ENCODE measurements at regions not wholly inside any gene's neighbourhood (a gene's known extent, or its start where the extent isn't known, plus 50 kb on each side); places are given as distances from the start of the nearest gene placed in this dataset.

DNA sequence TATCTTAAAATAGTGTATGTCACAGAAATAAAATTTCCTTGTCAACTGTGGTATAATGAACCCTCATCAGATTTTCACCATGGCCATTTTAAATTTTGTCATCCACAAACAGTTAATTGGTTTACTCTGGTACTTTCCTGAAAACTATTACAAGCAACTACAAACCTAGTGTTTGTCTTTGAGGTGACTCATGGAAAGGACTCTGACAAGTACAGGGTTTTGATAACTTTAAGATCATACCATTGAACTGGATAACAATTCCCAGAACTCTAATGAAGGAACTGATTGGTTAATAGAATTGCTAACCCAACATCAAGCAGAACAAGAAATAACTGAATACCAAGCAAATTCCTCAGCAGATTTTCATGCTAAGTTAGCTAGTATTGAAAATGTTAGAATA is 237.7 kb upstream of the IPO5 start (continued):
- TF ChIP-seq, protein P1, sequence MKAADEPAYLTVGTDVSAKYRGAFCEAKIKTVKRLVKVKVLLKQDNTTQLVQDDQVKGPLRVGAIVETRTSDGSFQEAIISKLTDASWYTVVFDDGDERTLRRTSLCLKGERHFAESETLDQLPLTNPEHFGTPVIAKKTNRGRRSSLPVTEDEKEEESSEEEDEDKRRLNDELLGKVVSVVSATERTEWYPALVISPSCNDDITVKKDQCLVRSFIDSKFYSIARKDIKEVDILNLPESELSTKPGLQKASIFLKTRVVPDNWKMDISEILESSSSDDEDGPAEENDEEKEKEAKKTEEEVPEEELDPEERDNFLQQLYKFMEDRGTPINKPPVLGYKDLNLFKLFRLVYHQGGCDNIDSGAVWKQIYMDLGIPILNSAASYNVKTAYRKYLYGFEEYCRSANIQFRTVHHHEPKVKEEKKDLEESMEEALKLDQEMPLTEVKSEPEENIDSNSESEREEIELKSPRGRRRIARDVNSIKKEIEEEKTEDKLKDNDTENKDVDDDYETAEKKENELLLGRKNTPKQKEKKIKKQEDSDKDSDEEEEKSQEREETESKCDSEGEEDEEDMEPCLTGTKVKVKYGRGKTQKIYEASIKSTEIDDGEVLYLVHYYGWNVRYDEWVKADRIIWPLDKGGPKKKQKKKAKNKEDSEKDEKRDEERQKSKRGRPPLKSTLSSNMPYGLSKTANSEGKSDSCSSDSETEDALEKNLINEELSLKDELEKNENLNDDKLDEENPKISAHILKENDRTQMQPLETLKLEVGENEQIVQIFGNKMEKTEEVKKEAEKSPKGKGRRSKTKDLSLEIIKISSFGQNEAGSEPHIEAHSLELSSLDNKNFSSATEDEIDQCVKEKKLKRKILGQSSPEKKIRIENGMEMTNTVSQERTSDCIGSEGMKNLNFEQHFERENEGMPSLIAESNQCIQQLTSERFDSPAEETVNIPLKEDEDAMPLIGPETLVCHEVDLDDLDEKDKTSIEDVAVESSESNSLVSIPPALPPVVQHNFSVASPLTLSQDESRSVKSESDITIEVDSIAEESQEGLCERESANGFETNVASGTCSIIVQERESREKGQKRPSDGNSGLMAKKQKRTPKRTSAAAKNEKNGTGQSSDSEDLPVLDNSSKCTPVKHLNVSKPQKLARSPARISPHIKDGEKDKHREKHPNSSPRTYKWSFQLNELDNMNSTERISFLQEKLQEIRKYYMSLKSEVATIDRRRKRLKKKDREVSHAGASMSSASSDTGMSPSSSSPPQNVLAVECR (CRISPR knock-in tag; IDR thresholded peaks at IDR 0.05; ENCODE audit: borderline replicate concordance): no peak
- TF ChIP-seq GABPB1 (CRISPR knock-in tag; IDR thresholded peaks at IDR 0.05) (no peak), RFXAP (CRISPR knock-in tag; IDR thresholded peaks at IDR 0.05; ENCODE audit: borderline replicate concordance) (no peak), ZBTB1 (CRISPR knock-in tag; IDR thresholded peaks at IDR 0.05; ENCODE audit: borderline replicate concordance) (no peak), NFAT5 (CRISPR knock-in tag; IDR thresholded peaks at IDR 0.05) (no peak), IKZF1 (IDR thresholded peaks at IDR 0.05) (no peak), ZNF839 (CRISPR knock-in tag; IDR thresholded peaks at IDR 0.05; ENCODE audit: borderline replicate concordance) (no peak), KMT2B (CRISPR knock-in tag; IDR thresholded peaks at IDR 0.05) (no peak), ZSCAN30 (CRISPR knock-in tag; IDR thresholded peaks at IDR 0.05) (no peak), HMGA1 (CRISPR knock-in tag; conservative IDR thresholded peaks at IDR 0.05) (no peak), ZNF44 (CRISPR knock-in tag; IDR thresholded peaks at IDR 0.05) (no peak)
